SKM-1 (cell line): ENCODE measurements at regions not wholly inside any gene's neighbourhood (a gene's known extent, or its start where the extent isn't known, plus 50 kb on each side); places are given as distances from the start of the nearest gene placed in this dataset.
A peak's percentile ranks its signal among the peaks of the same experiment; 100 is the strongest.

Source experiments
- DNase-seq: peaks from one replicate; lab custom pipeline; 2025; ENCODE audit not compliant: unreplicated experiment; lab: John Stamatoyannopoulos, UW

DNA sequence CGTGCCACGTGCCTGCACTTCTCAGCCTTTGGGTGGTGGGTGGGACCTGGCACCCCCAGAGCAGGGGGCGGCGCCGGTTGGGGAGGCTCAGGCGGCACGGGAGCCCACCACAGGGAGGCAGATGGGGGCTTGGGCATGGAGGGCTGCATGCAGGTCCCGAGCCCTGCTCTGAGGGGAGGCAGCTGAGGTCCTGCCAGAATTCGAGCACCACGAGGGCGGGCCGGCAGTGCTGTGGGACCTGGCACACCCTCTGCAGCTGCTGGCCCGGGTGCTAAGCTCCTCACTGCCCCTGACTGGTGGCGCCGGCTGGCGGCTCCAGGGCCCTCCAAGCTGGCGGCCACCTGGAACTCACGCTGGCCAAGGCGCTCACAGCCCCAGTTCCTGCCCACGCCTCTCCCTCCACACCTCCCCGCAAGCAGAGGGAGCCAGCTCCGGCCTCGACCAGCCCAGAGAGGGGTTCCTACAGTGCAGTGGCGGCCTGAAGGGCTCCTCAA, 1176.8 kb upstream of the GYPC start:
- DNase-seq = no peak

GRCh38 chr2:125490308-125490707, 1165.7 kb upstream of the GYPC start:
- no peak for DNase-seq

GRCh38 chr2:125491663-125492062, 1164.3 kb upstream of the GYPC start:
- DNase-seq = no peak

- no peak for DNase-seq
Observed at GRCh38 chr2:125512313-125512712, 1143.6 kb upstream of the GYPC start.

DNA sequence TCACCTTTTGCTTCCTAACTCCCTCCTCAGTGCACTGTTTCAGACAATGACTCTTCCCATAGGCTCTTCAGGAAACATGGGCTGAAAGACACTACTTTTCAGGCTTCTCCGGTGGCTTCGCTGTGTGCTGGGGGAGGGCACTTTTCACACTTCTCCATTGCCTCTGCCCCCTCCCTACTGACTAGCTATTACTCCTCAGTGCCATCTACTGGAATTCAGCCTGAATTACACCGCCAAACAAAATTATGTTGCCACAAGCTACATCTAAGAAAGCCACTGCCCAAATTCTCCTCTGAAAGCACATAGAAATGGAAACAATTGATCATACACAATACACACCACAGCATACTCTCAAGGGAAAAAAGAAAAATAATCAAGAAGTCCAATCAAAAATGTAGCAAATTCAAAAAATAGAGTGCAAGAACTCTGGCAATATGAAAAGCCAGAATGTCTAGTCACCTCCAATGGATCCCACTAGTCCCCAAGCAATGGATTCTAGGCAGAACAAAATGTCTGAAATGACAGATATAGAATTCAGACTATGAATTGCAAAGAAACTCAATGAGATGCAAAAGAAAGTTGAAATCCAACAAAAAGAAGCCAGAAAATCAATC, 1139.4 kb upstream of the GYPC start:
- peak; percentile 59 for DNase-seq

GRCh38 chr2:125526093-125526492, 1129.9 kb upstream of the GYPC start:
- no peak for DNase-seq

DNA sequence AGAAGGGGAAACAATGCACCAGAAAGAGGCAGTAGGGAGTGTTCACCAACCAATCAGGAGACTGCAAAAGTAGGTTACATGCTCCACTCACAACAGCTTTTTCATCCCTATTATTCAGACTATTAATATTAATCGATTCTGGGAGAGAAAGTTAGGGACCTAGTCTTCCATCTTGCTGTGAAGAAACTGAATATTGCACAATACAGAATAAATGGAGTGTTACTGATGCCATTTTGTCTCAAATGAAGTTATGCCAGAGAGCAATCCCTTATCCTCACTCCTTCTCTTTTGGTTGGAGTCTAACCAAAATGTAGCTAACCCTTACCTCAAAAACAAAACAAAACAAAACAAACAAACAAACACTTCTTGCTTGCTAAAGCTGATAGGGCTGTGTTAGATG, 1120.9 kb upstream of the GYPC start:
- no peak for DNase-seq

- DNase-seq = no peak
Observed at GRCh38 chr2:125543968-125544514, 1111.9 kb upstream of the GYPC start.

DNA sequence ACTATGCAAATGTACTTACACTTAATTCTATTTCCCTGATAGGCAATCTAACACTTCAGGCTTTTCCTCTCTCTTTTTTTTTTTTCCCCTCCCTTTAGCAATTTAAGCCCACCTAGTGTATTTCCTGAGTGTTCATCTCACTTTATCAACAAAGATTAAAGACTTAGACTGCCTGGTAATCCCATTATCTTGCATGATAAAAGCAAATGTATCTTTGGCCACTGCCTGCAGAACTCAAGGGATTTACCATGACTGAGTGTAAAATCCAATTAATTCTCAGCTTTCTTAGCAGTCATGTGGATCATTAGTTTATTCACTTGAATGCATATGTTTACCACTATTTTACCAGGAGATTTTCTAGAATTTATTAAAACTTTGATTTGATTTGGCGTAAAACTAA, 1102.2 kb upstream of the GYPC start:
- DNase-seq = no peak

- no peak for DNase-seq
Observed at GRCh38 chr2:125554956-125555355, 1101.0 kb upstream of the GYPC start.

GRCh38 chr2:125559186-125559585, 1096.8 kb upstream of the GYPC start:
- no peak for DNase-seq

DNA sequence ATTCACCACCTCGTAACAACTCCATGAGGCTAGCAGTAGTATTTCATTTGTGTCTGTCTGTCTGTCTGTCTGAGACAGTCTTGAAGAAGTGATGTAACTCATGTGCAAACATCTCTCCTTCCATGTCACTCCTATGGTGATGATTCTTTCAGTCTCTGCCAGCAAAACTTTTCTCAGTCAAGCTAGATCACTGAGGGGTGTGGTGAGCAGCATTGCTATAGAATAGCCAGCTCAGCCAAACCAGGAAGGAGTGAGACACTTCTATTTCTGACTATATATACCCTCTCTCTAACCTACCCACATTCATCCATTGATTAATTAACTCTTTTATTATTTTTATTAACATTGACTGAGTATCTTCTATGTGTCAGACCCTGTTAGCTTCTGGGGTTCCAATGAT, 1095.1 kb upstream of the GYPC start:
- DNase-seq = no peak

- no peak for DNase-seq
Observed at GRCh38 chr2:125561302-125561701, 1094.7 kb upstream of the GYPC start.

DNA sequence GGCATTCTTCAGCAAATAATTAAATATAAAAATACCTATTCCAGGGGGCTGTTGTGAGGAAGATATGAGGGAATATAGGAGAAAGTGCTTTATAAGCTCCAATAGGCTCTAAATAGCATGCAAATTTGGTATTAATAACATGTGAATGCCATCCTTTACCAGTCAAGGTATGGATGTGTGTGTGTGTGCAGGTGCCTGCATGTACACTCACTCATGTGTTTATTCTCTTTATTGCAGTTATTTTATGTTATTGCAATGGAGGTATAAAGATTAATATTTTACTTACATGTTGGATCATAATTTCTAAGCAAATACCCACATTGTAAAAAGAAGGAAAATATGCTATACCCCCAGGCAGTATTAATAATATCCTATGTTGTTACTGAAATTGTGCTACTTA, 1093.0 kb upstream of the GYPC start:
- no peak for DNase-seq

GRCh38 chr2:125564471-125564870, 1091.5 kb upstream of the GYPC start:
- no peak for DNase-seq

GRCh38 chr2:125566422-125566821, 1089.5 kb upstream of the GYPC start:
- DNase-seq = no peak

DNA sequence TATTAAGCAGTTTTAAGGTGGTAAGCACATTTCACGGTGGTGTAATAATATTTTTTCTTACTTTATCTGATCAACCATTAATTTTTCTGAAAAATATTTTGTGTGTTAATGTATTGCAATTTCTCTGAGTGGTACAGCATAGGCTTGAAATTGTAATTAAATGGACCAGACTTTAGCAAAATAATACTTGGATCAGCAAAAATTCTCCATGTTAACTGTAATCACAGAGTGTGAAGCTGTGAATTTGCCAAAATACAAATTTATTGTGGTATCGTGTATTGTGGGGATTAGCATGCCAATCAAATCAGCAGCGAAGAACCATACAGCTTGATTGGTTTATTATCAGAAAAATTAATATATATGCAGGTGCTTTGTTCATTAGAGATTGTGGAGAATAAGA, 1088.9 kb upstream of the GYPC start:
- no peak for DNase-seq

- no peak for DNase-seq
Observed at GRCh38 chr2:125572660-125573059, 1083.3 kb upstream of the GYPC start.

- no peak for DNase-seq
Observed at GRCh38 chr2:125573432-125573831, 1082.5 kb upstream of the GYPC start.

- no peak for DNase-seq
Observed at GRCh38 chr2:125576558-125576957, 1079.4 kb upstream of the GYPC start.

DNA sequence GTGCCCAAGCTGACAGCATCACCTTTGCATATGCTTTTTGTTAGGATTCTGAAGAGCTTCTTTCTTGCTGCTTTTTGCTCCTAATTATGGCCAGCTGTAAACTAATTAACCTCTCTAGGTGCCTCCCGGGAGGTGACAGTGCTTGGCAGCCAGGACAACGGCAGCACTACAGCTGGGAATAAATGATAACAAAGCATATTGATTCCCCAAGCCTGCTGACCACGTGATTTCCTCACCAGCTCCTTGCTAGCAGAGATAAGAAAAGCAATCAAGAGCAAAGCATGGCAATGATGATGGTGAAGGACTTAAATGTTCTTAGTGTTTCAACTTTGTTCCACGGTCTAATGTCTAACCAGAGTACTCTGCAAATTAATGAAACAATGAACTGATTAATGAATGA, 1074.4 kb upstream of the GYPC start:
- no peak for DNase-seq

GRCh38 chr2:125582516-125582915, 1073.4 kb upstream of the GYPC start:
- DNase-seq = no peak

DNA sequence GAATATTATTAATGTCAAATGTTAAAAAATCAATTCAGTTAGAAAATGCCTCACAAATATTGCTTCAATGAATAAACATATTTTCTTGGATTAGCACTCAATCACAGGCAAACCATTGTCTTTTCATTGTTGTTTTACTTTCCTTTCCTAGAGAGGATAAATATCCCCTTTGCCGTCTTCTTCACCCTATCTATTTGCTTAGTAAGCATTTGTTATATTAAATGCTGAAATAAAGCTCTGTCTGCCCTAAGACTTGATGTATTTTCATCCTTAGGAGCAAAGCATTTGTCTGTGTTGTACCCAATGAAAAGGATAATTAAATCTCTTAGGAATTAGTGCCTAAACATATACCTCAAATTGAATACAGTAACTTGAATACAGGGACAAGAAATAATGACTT, 1071.2 kb upstream of the GYPC start:
- no peak for DNase-seq
